SKM-1 treated with dmso at 0.1 percent for 144 hours (cell line): ENCODE measurements at regions not wholly inside any gene's neighbourhood (a gene's known extent, or its start where the extent isn't known, plus 50 kb on each side); places are given as distances from the start of the nearest gene placed in this dataset.

Experiments used
- DNase-seq: peaks from one replicate; lab custom pipeline; 2025; ENCODE audit not compliant: unreplicated experiment; lab: John Stamatoyannopoulos, UW

DNA sequence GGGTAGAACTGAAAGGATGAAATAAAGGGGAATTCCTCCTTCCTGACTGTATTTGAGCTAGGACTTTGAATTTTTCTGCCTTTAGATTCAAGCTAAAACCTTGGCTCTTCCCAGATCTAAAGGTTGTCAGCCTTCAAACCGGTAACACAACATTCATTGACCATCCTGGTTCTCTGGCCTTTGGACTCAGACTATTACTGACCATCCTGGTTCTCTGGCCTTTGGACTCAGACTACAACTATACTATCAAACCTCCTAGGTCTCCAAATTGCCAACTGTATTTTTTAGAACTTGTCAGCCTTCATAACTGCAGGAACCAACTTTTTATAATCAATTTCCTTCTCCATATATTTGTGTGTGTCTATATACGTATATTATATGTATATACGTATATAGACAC, 140.6 kb upstream of the RBMY1B start:
- no peak for DNase-seq

- no peak for DNase-seq
Observed at GRCh38 chrY:21394116-21394515, 117.0 kb upstream of the RBMY1B start.

DNA sequence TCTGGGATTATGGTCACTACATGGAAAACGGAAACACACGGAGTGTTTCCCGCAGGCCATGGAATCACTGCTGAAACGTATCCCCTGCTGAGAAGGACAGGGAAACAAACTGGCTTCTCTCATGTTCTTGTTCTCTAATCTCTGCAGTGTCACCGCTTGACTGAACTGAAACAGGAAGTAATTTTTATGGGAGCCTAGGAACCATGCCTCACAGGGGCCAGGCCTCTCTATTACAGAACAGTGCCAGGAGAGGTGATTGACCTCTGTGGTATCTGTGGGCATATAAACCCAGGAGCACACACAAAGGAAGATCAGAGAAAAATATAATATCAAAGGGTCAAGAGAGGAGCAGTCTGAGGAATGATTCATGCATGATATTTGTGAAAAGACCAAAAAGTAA, 88.9 kb upstream of the RBMY1B start:
- peak; percentile 21 for DNase-seq

DNA sequence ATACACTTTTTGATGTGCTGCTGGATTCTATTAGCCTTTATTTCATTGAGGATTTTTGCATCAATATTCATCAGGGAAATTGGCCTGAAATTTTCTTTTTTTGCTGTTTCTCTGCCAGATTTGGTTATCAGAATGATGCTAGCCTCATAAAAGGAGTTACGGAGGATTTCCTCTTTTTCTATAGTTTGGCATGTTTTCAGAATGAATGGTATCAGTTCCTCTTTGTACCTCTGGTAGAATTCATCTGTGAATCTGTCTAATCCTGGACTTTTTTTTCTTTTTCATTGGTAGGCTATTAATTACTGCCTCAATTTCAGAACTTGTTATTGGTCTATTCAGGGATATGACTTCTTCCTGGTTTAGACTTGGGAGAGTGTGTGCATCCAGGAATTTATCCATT, 70.6 kb upstream of the RBMY1B start:
- peak; percentile 18 for DNase-seq

DNA sequence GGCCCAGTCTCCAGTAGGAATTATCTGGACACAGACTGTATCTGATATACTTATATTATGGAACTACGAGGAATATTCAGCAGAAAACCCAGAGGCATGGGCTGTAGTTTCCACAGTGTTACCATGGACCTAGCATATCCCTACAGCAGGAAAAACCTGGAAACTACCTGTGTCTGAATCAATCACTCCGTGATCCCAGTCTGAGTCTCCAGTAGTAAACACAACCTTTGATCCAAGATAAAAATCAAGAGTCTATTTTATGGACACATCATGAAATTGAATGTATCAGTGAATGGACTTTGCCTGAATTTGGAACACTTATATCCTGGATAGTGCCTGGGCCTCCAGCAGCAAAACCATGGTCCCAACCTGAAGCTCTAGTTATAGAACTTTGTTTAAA, 57.5 kb upstream of the RBMY1B start:
- DNase-seq = no peak

GRCh38 chrY:21454133-21454532, 57.0 kb upstream of the RBMY1B start:
- no peak for DNase-seq

DNA sequence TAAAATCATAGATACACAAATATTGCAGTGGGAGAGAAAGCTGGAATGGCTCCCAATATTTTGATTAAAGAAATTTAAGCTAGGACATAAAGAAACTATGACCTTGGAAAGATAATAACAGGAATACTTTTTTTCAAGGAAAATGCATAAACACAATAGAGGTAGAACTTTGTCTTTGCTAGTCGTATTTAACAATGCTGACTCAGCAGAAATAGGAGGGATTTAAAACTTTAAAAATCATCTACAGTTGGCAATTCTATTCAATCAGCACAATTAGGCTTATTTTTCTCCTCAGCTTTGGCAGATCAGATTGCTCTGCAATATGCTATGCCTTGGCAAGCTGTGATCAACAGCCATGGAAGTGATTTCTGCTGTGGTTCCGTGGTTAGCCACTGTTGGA, 51.5 kb upstream of the RBMY1B start:
- no peak for DNase-seq
